Astrocyte (in vitro differentiated cells and primary cell): ENCODE measurements at regions not wholly inside any gene's neighbourhood (a gene's known extent, or its start where the extent isn't known, plus 50 kb on each side); places are given as distances from the start of the nearest gene placed in this dataset.

ENCODE experiments used
- DNase-seq: peaks from one replicate; pipeline ENCODE4 v3.0.0-alpha.2; 2010; ENCODE audit warnings: low read depth
- FAIRE-seq: peaks from 2 replicates; lab custom pipeline; 2011; peaks lifted over from hg19 to GRCh38; lab: Jason Lieb, UNC
- H2AFZ ChIP-seq: 2 replicates; pipeline ENCODE4 v1.6.0; 2012; ENCODE audit warnings: low read depth, low read length, inconsistent platforms
- H3K27ac ChIP-seq: 2 replicates; pipeline ENCODE4 v1.5.1; 2011; ENCODE audit warnings: low read depth, low read length, inconsistent platforms
- H3K27me3 ChIP-seq: 2 replicates; pipeline ENCODE4 v1.6.0; 2011; ENCODE audit warnings: low read length, inconsistent platforms; ENCODE audit not compliant: insufficient read depth
- H3K36me3 ChIP-seq: 2 replicates; pipeline ENCODE4 v1.5.1; 2011; ENCODE audit warnings: low read length, inconsistent platforms; ENCODE audit not compliant: insufficient read depth
- H3K4me1 ChIP-seq: 2 replicates; pipeline ENCODE4 v1.5.1; 2011; ENCODE audit warnings: low read length, inconsistent platforms; ENCODE audit not compliant: insufficient read depth
- H3K4me2 ChIP-seq: 2 replicates; pipeline ENCODE4 v1.6.0; 2012; ENCODE audit warnings: low read length, inconsistent platforms
- H3K4me3 ChIP-seq: 2 replicates; pipeline ENCODE4 v1.5.1; 2011; ENCODE audit warnings: low read depth, mild to moderate bottlenecking, low read length, inconsistent platforms; ENCODE audit not compliant: insufficient read depth
- H3K79me2 ChIP-seq: 2 replicates; pipeline ENCODE4 v1.6.0; 2012; ENCODE audit warnings: mild to moderate bottlenecking, low read length, inconsistent platforms; ENCODE audit not compliant: insufficient read depth
- H3K9ac ChIP-seq: 2 replicates; pipeline ENCODE4 v1.6.0; 2012; ENCODE audit warnings: mild to moderate bottlenecking, low read length, inconsistent platforms
- H3K9me3 ChIP-seq: 2 replicates; pipeline ENCODE4 v1.5.1; 2012; ENCODE audit warnings: low read depth, mild to moderate bottlenecking, low read length, inconsistent platforms; ENCODE audit not compliant: insufficient read depth
- H4K20me1 ChIP-seq: 2 replicates; pipeline ENCODE4 v1.6.0; 2012; ENCODE audit warnings: low read length, inconsistent platforms; ENCODE audit not compliant: insufficient read depth
- H3K27ac Mint-ChIP-seq: one replicate; pipeline ENCODE4 v1.8.0; 2021; ENCODE audit warnings: mild to moderate bottlenecking, mixed read lengths; ENCODE audit not compliant: unreplicated experiment
- H3K27me3 Mint-ChIP-seq: one replicate; pipeline ENCODE4 v1.8.0; 2021; ENCODE audit warnings: low read depth, mixed read lengths; ENCODE audit not compliant: unreplicated experiment
- H3K36me3 Mint-ChIP-seq: one replicate; pipeline ENCODE4 v1.8.0; 2021; ENCODE audit warnings: low read depth, mixed read lengths; ENCODE audit not compliant: unreplicated experiment
- H3K4me1 Mint-ChIP-seq: one replicate; pipeline ENCODE4 v1.8.0; 2021; ENCODE audit warnings: low read depth, mixed read lengths; ENCODE audit not compliant: unreplicated experiment
- H3K4me3 Mint-ChIP-seq: one replicate; pipeline ENCODE4 v1.8.0; 2021; ENCODE audit warnings: mild to moderate bottlenecking, moderate library complexity, mixed read lengths; ENCODE audit not compliant: unreplicated experiment
- H3K9me3 Mint-ChIP-seq: one replicate; pipeline ENCODE4 v1.8.0; 2021; ENCODE audit warnings: mild to moderate bottlenecking, mixed read lengths; ENCODE audit not compliant: unreplicated experiment
- EZH2 ChIP-seq: IDR thresholded peaks from 2 replicates; pipeline ENCODE4 v1.6.1; 2012; ENCODE audit warnings: mild to moderate bottlenecking, low read length, inconsistent platforms; ENCODE audit not compliant: insufficient read depth
- TF ChIP-seq, protein P1 (sequence below): IDR thresholded peaks from 2 replicates; pipeline ENCODE4 v1.5.1; 2011; ENCODE audit warnings: low read depth, mild to moderate bottlenecking, inconsistent platforms, low read length, moderate library complexity; ENCODE audit not compliant: insufficient read depth

DNA sequence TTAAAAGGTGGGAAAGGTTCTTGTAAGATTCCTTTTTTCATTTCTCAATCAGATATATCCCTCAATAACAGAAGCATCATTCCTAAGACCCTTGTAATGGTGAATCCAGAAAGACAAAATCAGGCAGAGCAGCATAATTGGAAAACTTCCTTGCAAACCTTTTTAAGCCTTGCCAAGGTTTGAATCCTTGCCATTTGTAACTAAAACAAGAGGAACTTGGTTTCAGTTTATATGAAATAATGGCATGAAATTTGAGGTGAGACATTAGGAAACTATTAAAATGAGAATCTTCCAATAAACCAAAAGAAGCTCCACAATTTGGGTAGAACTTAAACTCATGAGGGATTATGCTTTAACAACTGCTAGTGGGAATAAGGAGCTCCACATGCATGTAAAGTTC, 384.7 kb upstream of the SMC2 start:
- Histone ChIP-seq H3K36me3 (no peaks in the 10 kb centered on the region), H3K4me1 (no peaks in the 10 kb centered on the region), H2AFZ (no peak overlapping the region), H3K27ac (no peak overlapping the region), H3K9ac (no peak overlapping the region), H4K20me1 (no peaks in the 10 kb centered on the region), H3K9me3 (peaks cover 6% of the 10 kb centered on the region), H3K4me2 (no peak overlapping the region), H3K27me3 (no peaks in the 10 kb centered on the region), H3K4me3 (no peak overlapping the region), H3K79me2 (no peaks in the 10 kb centered on the region)
- TF ChIP-seq, protein P1, sequence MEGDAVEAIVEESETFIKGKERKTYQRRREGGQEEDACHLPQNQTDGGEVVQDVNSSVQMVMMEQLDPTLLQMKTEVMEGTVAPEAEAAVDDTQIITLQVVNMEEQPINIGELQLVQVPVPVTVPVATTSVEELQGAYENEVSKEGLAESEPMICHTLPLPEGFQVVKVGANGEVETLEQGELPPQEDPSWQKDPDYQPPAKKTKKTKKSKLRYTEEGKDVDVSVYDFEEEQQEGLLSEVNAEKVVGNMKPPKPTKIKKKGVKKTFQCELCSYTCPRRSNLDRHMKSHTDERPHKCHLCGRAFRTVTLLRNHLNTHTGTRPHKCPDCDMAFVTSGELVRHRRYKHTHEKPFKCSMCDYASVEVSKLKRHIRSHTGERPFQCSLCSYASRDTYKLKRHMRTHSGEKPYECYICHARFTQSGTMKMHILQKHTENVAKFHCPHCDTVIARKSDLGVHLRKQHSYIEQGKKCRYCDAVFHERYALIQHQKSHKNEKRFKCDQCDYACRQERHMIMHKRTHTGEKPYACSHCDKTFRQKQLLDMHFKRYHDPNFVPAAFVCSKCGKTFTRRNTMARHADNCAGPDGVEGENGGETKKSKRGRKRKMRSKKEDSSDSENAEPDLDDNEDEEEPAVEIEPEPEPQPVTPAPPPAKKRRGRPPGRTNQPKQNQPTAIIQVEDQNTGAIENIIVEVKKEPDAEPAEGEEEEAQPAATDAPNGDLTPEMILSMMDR = no peak
- TF ChIP-seq EZH2 = no peak
- no peaks in the 10 kb centered on the region for H3K4me1 Mint-ChIP-seq
- H3K9me3 Mint-ChIP-seq = peaks cover 4% of the 10 kb centered on the region
- no peaks in the 10 kb centered on the region for H3K27me3 Mint-ChIP-seq
- no peak overlapping the region for H3K27ac Mint-ChIP-seq
- no peaks in the 10 kb centered on the region for H3K36me3 Mint-ChIP-seq
- DNase-seq (no peak), FAIRE-seq (no peak)
- H3K4me3 Mint-ChIP-seq = no peak overlapping the region

DNA sequence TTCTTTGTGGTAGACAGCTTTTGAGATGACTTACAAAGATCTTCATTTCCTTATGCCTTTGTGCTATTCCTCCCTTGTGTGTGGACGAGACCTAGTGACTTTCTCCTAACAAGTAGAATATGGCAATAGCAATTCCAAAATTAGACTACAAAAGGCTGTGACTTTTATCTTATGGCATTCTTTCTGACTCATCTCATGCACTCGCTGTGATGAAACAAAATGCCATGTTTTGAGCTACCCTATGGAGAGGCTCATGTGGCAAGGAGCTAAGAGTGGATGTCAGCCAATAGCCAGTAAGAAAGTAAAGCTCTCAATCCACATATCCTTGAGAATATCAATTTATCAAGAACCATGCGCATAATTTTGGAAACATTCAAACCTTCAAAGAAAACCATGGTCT, 380.5 kb upstream of the SMC2 start:
- Mint-ChIP-seq H3K9me3 (peaks cover 10% of the 10 kb centered on the region), H3K4me3 (no peak overlapping the region), H3K36me3 (no peaks in the 10 kb centered on the region), H3K27me3 (no peaks in the 10 kb centered on the region), H3K27ac (no peak overlapping the region), H3K4me1 (no peaks in the 10 kb centered on the region)
- no peaks in the 10 kb centered on the region for H3K27me3 ChIP-seq
- H2AFZ ChIP-seq = no peak overlapping the region
- H3K4me3 ChIP-seq = no peak overlapping the region
- no peak overlapping the region for H3K9ac ChIP-seq
- H4K20me1 ChIP-seq = no peaks in the 10 kb centered on the region
- no peaks in the 10 kb centered on the region for H3K36me3 ChIP-seq
- no peaks in the 10 kb centered on the region for H3K79me2 ChIP-seq
- DNase-seq (no peak), FAIRE-seq (peak; percentile 23)
- H3K4me1 ChIP-seq = no peaks in the 10 kb centered on the region
- H3K9me3 ChIP-seq = no peaks in the 10 kb centered on the region
- TF ChIP-seq, protein P1 = no peak
- TF ChIP-seq EZH2 = no peak
- H3K4me2 ChIP-seq = no peak overlapping the region
- no peak overlapping the region for H3K27ac ChIP-seq

DNA sequence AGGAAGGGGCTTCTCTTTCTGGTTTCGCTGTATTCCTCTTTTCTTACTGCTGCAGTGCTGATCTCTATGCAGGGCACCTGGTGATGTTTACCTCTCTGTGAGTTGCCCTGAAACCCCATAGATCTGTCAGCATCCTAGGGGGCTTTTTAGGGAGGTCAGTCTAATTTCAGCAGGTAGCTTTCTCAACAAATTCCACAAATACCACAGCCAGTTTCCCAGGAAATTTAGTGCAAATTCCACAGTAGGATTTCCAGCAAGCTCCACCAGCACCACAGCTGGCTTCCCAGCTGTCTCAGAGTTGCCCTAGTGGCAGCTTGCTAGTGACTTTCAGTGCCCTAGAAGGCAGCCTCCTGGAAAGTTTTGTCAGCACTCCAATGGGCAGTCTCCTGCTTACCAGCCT, 379.1 kb upstream of the SMC2 start:
- Histone ChIP-seq H2AFZ (no peak overlapping the region), H4K20me1 (no peaks in the 10 kb centered on the region), H3K36me3 (no peaks in the 10 kb centered on the region), H3K9me3 (no peaks in the 10 kb centered on the region), H3K4me1 (no peaks in the 10 kb centered on the region), H3K4me3 (no peak overlapping the region), H3K27me3 (no peaks in the 10 kb centered on the region), H3K27ac (no peak overlapping the region), H3K9ac (no peak overlapping the region), H3K79me2 (no peaks in the 10 kb centered on the region), H3K4me2 (no peak overlapping the region)
- peaks cover 11% of the 10 kb centered on the region for H3K9me3 Mint-ChIP-seq
- H3K27me3 Mint-ChIP-seq = no peaks in the 10 kb centered on the region
- no peaks in the 10 kb centered on the region for H3K36me3 Mint-ChIP-seq
- H3K4me3 Mint-ChIP-seq = no peak overlapping the region
- no peak overlapping the region for H3K27ac Mint-ChIP-seq
- TF ChIP-seq, protein P1 = no peak
- TF ChIP-seq EZH2 = no peak
- DNase-seq = no peak
- no peaks in the 10 kb centered on the region for H3K4me1 Mint-ChIP-seq
- no peak for FAIRE-seq
